K562 (cell line): ENCODE measurements at regions not wholly inside any gene's neighbourhood (a gene's known extent, or its start where the extent isn't known, plus 50 kb on each side); places are given as distances from the start of the nearest gene placed in this dataset.

Experiments used
- CTCF ChIP-seq, 3 experiments: IDR thresholded peaks in 2 of 3; conservative IDR thresholded peaks in 1 of 3; 2 replicates each; pipeline ENCODE4 v1.5.1; 2011 to 2012; ENCODE audit warnings: low read length in 3 of 3, mild to moderate bottlenecking in 3 of 3, control low read depth in 2 of 3, improper control_type of control experiment in 1 of 3, inconsistent platforms in 1 of 3, low read depth in 1 of 3, mixed read lengths in 1 of 3, moderate library complexity in 1 of 3; ENCODE audit not compliant: insufficient read depth in 2 of 3
- GABPA ChIP-seq: fragments of 200-800 bp; sonication (Bioruptor generic); conservative IDR thresholded peaks from 2 replicates; pipeline ENCODE4 v1.6.1; 2016; ENCODE audit warnings: low read depth, missing genetic modification characterization, missing compliant biosample characterization
- SMAD3 ChIP-seq: fragments of 450-650 bp; formaldehyde crosslinking; conservative IDR thresholded peaks from 2 replicates; pipeline ENCODE4 v1.4.0; 2020; ENCODE audit warnings: mild to moderate bottlenecking
- TCF7L2 ChIP-seq: fragments of 150-350 bp; IDR thresholded peaks from 2 replicates; pipeline ENCODE4 v1.6.1; 2016; ENCODE audit warnings: low read depth, mild to moderate bottlenecking, low read length, moderate library complexity
- ZFX ChIP-seq: sonication (generic); formaldehyde crosslinking; IDR thresholded peaks from 2 replicates; pipeline ENCODE4 v1.8.0; 2022; ENCODE audit warnings: mild to moderate bottlenecking, missing genetic modification reagents, moderate library complexity
- TF ChIP-seq, protein P1 (sequence below): fragments of 250-450 bp; sonication (Bioruptor Pico); IDR thresholded peaks from 2 replicates; pipeline ENCODE4 v1.8.0; 2021; ENCODE audit warnings: borderline replicate concordance, mild to moderate bottlenecking, moderate library complexity; ENCODE audit not compliant: poor library complexity, severe bottlenecking
- TF ChIP-seq, protein P2 (sequence below): fragments of 450-650 bp; formaldehyde crosslinking; conservative IDR thresholded peaks from 2 replicates; pipeline ENCODE4 v1.4.0; 2022; ENCODE audit warnings: mild to moderate bottlenecking, missing genetic modification characterization

DNA sequence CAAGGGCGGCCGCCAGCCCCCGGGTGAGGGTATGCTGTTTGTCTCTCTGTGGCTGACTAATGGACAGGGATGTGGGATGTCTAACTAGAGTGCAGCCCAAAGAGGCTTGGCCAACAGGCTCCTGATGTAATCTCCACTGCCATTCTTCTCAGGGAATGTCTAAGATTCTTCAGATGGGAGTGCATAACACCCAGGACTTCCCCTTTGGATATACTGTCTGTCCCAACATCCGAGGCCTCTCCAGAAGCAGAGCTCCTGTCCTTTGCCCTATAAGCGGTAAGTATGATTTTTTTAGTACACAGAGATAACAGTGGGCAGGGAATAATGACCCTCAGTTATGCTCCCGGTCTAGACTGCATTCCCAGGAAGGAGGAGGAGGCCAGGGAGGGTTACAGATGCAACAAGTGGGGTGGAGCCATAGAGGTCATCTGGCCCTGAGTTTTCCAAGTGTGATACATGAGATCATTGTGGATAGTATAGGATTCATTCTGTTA lies 62.5 kb upstream of the SLCO2A1 start:
- TF ChIP-seq, protein P1, sequence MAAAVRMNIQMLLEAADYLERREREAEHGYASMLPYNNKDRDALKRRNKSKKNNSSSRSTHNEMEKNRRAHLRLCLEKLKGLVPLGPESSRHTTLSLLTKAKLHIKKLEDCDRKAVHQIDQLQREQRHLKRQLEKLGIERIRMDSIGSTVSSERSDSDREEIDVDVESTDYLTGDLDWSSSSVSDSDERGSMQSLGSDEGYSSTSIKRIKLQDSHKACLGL: no peak
- no peak for TF ChIP-seq ZFX (CRISPR knock-in tag)
- TF ChIP-seq CTCF (IDR thresholded peaks at IDR 0.05 in 2 of 3, conservative IDR thresholded peaks at IDR 0.05 in 1 of 3; ENCODE audit: insufficient read depth in 2 of 3, low read depth in 1 of 3, low read length in 3 of 3): no peak
- TF ChIP-seq, protein P2, sequence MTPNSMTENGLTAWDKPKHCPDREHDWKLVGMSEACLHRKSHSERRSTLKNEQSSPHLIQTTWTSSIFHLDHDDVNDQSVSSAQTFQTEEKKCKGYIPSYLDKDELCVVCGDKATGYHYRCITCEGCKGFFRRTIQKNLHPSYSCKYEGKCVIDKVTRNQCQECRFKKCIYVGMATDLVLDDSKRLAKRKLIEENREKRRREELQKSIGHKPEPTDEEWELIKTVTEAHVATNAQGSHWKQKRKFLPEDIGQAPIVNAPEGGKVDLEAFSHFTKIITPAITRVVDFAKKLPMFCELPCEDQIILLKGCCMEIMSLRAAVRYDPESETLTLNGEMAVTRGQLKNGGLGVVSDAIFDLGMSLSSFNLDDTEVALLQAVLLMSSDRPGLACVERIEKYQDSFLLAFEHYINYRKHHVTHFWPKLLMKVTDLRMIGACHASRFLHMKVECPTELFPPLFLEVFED: no peak
- TF ChIP-seq SMAD3 (CRISPR knock-in tag): no peak
- TF ChIP-seq TCF7L2: no peak
- TF ChIP-seq GABPA (tag): no peak
